D721Med (cell line): ENCODE measurements at regions not wholly inside any gene's neighbourhood (a gene's known extent, or its start where the extent isn't known, plus 50 kb on each side); places are given as distances from the start of the nearest gene placed in this dataset.
A peak's percentile ranks its signal among the peaks of the same experiment; 100 is the strongest.

ENCODE experiments used
- DNase-seq: peaks from one replicate; pipeline ENCODE4 v3.0.0; 2011; ENCODE audit warnings: low spot score; ENCODE audit not compliant: insufficient read length
- FAIRE-seq: peaks from 2 replicates; lab custom pipeline; 2011; peaks lifted over from hg19 to GRCh38; lab: Jason Lieb, UNC
- CTCF ChIP-seq: IDR thresholded peaks from 2 replicates; pipeline ENCODE4 v1.5.1; 2012; ENCODE audit warnings: mild to moderate bottlenecking, control low read depth; ENCODE audit not compliant: insufficient read depth; ENCODE audit errors: missing control alignments

- peak; percentile 19 for DNase-seq
- FAIRE-seq, result no peak
- TF ChIP-seq CTCF, result peak; percentile 34
Measured at GRCh38 chr4:103482893-103483292, 236.9 kb downstream of the TACR3 start.

GRCh38 chr4:103482471-103482870 is 237.3 kb downstream of the TACR3 start:
- DNase-seq, result no peak

GRCh38 chr4:103478734-103479133 is 241.1 kb downstream of the TACR3 start:
- peak; percentile 21 for TF ChIP-seq CTCF
- no peak for DNase-seq
- FAIRE-seq, result no peak

More at GRCh38 chr4:103482471-103482870, 237.3 kb downstream of the TACR3 start:
- peak; percentile 81 for FAIRE-seq
- TF ChIP-seq CTCF, result no peak

- FAIRE-seq (no peak), DNase-seq (no peak)
- no peak for TF ChIP-seq CTCF
Measured at GRCh38 chr4:103478210-103478609, 241.6 kb downstream of the TACR3 start.

- no peak for TF ChIP-seq CTCF
- FAIRE-seq, result no peak
Measured at GRCh38 chr4:103457566-103457965, 259.4 kb upstream of the CENPE start.

GRCh38 chr4:103451341-103451740 is 253.2 kb upstream of the CENPE start:
- TF ChIP-seq CTCF, result no peak
- FAIRE-seq (no peak), DNase-seq (no peak)

More at GRCh38 chr4:103457566-103457965, 259.4 kb upstream of the CENPE start:
- DNase-seq, result no peak

- TF ChIP-seq CTCF, result no peak
- DNase-seq, result no peak
- peak; percentile 58 for FAIRE-seq
Measured at GRCh38 chr4:103450693-103451092, 252.6 kb upstream of the CENPE start.
